ENCODE measurements at regions not wholly inside any gene's neighbourhood (a gene's known extent, or its start where the extent isn't known, plus 50 kb on each side); places are given as distances from the start of the nearest gene placed in this dataset.

DNA sequence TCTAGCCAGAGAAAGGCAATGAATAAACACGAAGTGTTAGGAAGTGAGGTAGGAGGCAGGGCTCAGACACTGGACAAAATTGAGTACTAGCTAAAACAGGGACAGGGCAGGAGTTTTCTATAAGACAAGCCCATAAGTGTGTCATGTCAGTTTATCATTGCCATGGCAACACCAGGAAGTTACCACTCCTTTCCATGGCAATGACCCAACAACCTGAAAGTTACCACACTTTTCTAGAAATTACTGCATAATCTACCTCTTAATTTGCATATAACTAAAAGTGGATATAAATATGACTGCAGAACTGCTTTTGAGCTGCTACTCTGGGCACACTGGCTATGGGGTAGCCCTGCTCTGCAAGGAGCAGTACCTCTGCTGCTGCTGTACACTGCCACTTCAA, 442.5 kb upstream of the COX7C start:
- no peak overlapping the region for H3K18ac ChIP-seq (ENCODE audit: extremely low read depth, low read length)
- no peak overlapping the region for H3K14ac ChIP-seq (ENCODE audit: insufficient read length)
- H2BK15ac ChIP-seq (ENCODE audit: low read length), result no peak overlapping the region
- H4K91ac ChIP-seq (replicated peaks; ENCODE audit: insufficient read length, low read length), result no peak overlapping the region
- H2BK12ac ChIP-seq (ENCODE audit: low read depth, low read length), result no peak overlapping the region
- H3K9ac ChIP-seq (replicated peaks in 1 of 4; ENCODE audit: extremely low read depth in 1 of 4, low read depth in 3 of 4, low read length in 3 of 4), result no peak overlapping the region
- no peak overlapping the region for H2BK5ac ChIP-seq (ENCODE audit: low read depth, low read length)
- H3K4me2 ChIP-seq (ENCODE audit: insufficient read depth in 1 of 2, low read depth in 2 of 2, low read length in 2 of 2), result no peak overlapping the region
- no peaks in the 10 kb centered on the region for H3K79me2 ChIP-seq (ENCODE audit: control insufficient read depth in 1 of 2, insufficient read depth in 2 of 2, low read length in 2 of 2)
- no peak overlapping the region for H3K27ac ChIP-seq (ENCODE audit: low read depth, low read length)
- no peaks in the 10 kb centered on the region for H3K36me3 ChIP-seq (ENCODE audit: control insufficient read depth in 2 of 4, insufficient read depth in 4 of 4, low read length in 3 of 4)
- H4K8ac ChIP-seq (ENCODE audit: extremely low read depth, insufficient read depth, low read length), result no peak overlapping the region
- 87% methylated on average over 1 of the region's 1 CpG; no CpG with 5 or more reads in 1 of the 2 experiments for WGBS, 2 experiments (ENCODE audit: extremely low coverage in 1 of 2, insufficient coverage in 1 of 2, insufficient read length in 1 of 2, insufficient replicate concordance in 2 of 2, low coverage in 1 of 2, low lambda C conversion rate in 2 of 2, missing lambda C conversion rate in 1 of 2)
- no peak overlapping the region for H3K23ac ChIP-seq (ENCODE audit: insufficient read length)
- no peaks in the 10 kb centered on the region for H3K27me3 ChIP-seq (replicated peaks in 1 of 4; ENCODE audit: control insufficient read depth in 3 of 4, extremely low read depth in 1 of 4, insufficient read depth in 3 of 4, low read length in 3 of 4)
- no peaks in the 10 kb centered on the region for H3K4me1 ChIP-seq (replicated peaks in 1 of 4; ENCODE audit: control insufficient read depth in 3 of 4, insufficient read depth in 4 of 4, low read length in 3 of 4)
- POLR2A ChIA-PET (ENCODE audit: partially characterized antibody), result no interaction called here
- no peaks in the 10 kb centered on the region for H3K79me1 ChIP-seq (ENCODE audit: low read depth, low read length)
- H4K5ac ChIP-seq (ENCODE audit: insufficient read length, low read depth, low read length), result no peak overlapping the region
- H2AK5ac ChIP-seq (ENCODE audit: low read depth, low read length), result no peak overlapping the region
- H3K9me3 ChIP-seq (ENCODE audit: insufficient read depth in 2 of 2, low read depth in 1 of 2, low read length in 1 of 2), result no peaks in the 10 kb centered on the region
- no peak overlapping the region for H2AFZ ChIP-seq (ENCODE audit: low read length)
- H3K56ac ChIP-seq (replicated peaks; ENCODE audit: insufficient read length, low read depth, low read length), result no peak overlapping the region
- no peak for DNase-seq (ENCODE audit: low read depth in 1 of 2, low spot score in 2 of 2)
- H3K23me2 ChIP-seq (ENCODE audit: low read depth, low read length), result no peaks in the 10 kb centered on the region
- no peak for FAIRE-seq
- H4K20me1 ChIP-seq (replicated peaks in 1 of 2; ENCODE audit: control insufficient read depth in 1 of 2, insufficient read depth in 2 of 2, low read length in 2 of 2), result no peaks in the 10 kb centered on the region
- no peak overlapping the region for H2BK120ac ChIP-seq (replicated peaks; ENCODE audit: low read depth, low read length)
- H3K4me3 ChIP-seq (ENCODE audit: extremely low read depth in 1 of 4, insufficient read depth in 2 of 4, low read depth in 3 of 4, low read length in 4 of 4), result no peak overlapping the region
- H3K4ac ChIP-seq (replicated peaks; ENCODE audit: insufficient read length, low read depth, low read length), result no peak overlapping the region
- H2BK20ac ChIP-seq (ENCODE audit: low read length), result no peak overlapping the region
- CTCF ChIA-PET (ENCODE audit: partially characterized antibody), result interaction anchor here (1.3 to 1.4 kb wide), 2 partner anchors 11 to 41 kb away, joined by 3 to 4 read pairs; no protein-coding TSS in a partner anchor
- no peak for TF ChIP-seq CBX5 (IDR thresholded peaks at IDR 0.05; ENCODE audit: low read depth, low read length)
- no peak for TF ChIP-seq POU5F1 (IDR thresholded peaks at IDR 0.05; ENCODE audit: low read depth, low read length)
- TF ChIP-seq, protein P1, sequence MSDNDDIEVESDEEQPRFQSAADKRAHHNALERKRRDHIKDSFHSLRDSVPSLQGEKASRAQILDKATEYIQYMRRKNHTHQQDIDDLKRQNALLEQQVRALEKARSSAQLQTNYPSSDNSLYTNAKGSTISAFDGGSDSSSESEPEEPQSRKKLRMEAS (IDR thresholded peaks at IDR 0.05), result no peak
- TF ChIP-seq SIN3A (conservative IDR thresholded peaks at IDR 0.05 in 1 of 2, IDR thresholded peaks at IDR 0.05 in 1 of 2; ENCODE audit: low read depth in 1 of 2, low read length in 2 of 2), result no peak
- no peak for TF ChIP-seq NANOG (IDR thresholded peaks at IDR 0.05; ENCODE audit: insufficient read depth, low read depth, low read length, poor library complexity, severe bottlenecking)
- TF ChIP-seq BRCA1 (IDR thresholded peaks at IDR 0.05; ENCODE audit: low read depth, low read length), result no peak
- no peak for TF ChIP-seq SUZ12 (IDR thresholded peaks at IDR 0.05; ENCODE audit: low read length)
- TF ChIP-seq TBP (IDR thresholded peaks at IDR 0.05; ENCODE audit: low read depth, low read length), result no peak
- TF ChIP-seq SP4 (IDR thresholded peaks at IDR 0.05; ENCODE audit: low read length), result no peak
- no peak for TF ChIP-seq SP2 (IDR thresholded peaks at IDR 0.05; ENCODE audit: low read length)
- no peak for TF ChIP-seq SAP30 (IDR thresholded peaks at IDR 0.05; ENCODE audit: insufficient read depth, insufficient replicate concordance, low read length)
- no peak for TF ChIP-seq SP1 (IDR thresholded peaks at IDR 0.05; ENCODE audit: low read depth, low read length)
- TF ChIP-seq HDAC2 (IDR thresholded peaks at IDR 0.05; ENCODE audit: borderline replicate concordance in 1 of 2, low read depth in 2 of 2, low read length in 2 of 2), result no peak
- no peak for TF ChIP-seq PHF8 (conservative IDR thresholded peaks at IDR 0.05; ENCODE audit: low read depth, low read length)
- no peak for TF ChIP-seq KDM4A (IDR thresholded peaks at IDR 0.05; ENCODE audit: low read depth, low read length, severe bottlenecking)

Measured in H1 (cell line).